ENCODE measurements at regions not wholly inside any gene's neighbourhood (a gene's known extent, or its start where the extent isn't known, plus 50 kb on each side); places are given as distances from the start of the nearest gene placed in this dataset.
"Not testable (repeated sequence)": the region's sequence is repeated elsewhere in the genome, so short reads cannot be mapped to it uniquely, and the experiment has no call there.

- DNase-seq (ENCODE audit: low spot score): peak; percentile 23
Observed at GRCh38 chr4:77220828-77221613, 64.0 kb downstream of the CCNG2 start.

DNA sequence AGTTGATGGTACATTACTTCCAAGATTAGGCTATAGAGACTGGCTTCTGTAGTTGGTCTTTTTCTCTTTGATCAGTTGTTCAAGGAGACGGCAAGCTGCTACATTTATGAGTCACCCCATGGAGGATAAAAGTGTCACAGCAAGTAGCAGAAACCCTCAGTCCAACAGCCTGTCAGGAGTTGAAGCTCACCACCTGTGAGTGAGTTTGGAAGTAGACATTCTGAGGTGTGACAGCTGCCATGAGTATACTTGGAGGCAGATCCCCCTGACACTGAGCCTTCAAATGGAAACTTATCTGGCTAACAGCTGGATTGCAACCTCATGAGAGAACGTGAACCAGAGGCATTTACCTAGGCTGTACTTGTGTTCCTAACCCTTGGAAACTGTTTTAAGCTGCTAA, 68.0 kb downstream of the CCNG2 start:
- no peak for DNase-seq (ENCODE audit: low spot score)

DNA sequence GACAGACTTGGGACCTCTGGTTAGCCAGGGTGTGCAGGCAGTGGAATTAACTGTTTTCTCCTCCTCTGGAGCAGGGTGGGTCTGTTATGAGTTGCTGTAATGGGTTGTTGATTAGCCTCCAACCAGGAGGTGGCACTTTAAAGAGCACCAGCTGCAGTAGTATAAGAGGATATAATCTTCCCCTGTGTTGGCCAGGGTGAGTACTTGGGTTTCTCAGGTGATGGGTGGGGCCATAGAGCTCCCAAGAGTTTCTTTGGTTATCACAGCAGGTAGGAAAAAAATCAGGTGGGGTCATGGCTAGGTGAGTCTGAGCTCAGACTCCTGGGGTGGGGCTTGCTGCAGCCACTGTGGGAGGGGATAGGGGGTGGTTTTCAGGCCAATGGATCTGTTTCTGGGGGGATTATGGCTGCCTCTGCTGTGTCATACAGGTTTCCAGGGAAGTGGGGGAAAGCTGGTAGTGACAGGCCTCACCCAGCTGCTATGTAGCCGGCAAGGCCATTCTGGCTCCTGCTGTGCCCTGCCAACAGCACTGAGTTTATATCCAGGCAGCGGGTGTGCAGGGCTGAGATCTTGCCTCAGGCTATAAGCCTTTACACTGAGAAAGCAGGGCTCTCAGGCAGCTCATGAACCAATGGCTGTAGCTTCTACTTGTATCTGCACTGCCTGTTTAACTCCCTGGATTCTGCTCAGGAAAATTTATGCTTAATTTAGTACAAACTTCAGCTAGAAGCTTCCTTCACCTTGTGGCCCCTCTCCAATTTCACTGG, 70.1 kb downstream of the CCNG2 start:
- no peak for DNase-seq (ENCODE audit: low spot score)

GRCh38 chr4:77229433-77229832, 72.4 kb downstream of the CCNG2 start:
- no peak for DNase-seq (ENCODE audit: low spot score)

- no peak for DNase-seq (ENCODE audit: low spot score)
Observed at GRCh38 chr4:77232653-77233052, 75.6 kb downstream of the CCNG2 start.

GRCh38 chr4:77235289-77235854, 78.4 kb downstream of the CCNG2 start:
- DNase-seq (ENCODE audit: low spot score): no peak

DNA sequence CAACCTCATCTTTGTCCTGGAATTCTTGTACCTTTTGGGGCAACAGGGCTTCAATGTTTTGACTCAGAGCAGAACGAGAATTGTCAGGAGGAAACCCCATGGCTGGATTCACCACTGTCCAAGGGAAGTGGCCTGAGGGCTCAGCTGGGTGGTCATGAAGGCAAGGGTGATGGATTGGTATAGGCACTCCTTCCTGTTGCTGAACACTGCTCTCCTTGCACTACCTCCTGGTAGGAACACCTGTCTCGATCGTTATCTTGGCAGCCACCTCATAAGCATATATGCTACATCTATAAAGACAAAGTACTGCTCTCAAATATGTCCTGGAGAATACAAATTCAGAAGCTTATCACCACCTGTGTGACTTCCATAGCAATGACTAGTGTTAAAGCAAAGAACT, 79.8 kb downstream of the CCNG2 start:
- no peak for DNase-seq (ENCODE audit: low spot score)

- peak; percentile 83 for DNase-seq (ENCODE audit: low spot score)
Observed at GRCh38 chr4:77240469-77241066, 83.6 kb downstream of the CCNG2 start.

GRCh38 chr4:77248805-77249204, 91.8 kb downstream of the CCNG2 start:
- no peak for DNase-seq (ENCODE audit: low spot score)

DNA sequence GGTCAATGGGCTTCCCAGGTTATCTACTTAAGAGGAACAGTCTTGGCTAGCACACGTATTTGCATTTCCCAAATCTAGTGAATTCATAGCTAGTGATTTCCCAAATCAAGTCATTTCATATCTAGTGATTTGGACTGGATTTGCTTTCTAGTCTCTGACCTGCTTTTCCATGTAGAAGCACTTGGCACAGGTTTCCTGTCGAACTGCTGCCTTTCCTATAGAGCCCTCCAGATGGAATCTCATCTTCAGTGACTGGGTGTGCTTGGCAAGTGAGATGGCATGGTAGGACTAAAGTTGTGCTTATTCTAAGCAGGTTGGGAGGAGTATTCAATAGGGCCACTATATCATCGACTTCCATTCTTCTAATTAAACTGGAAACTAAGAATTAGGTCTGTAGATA, 94.7 kb downstream of the CCNG2 start:
- DNase-seq (ENCODE audit: low spot score): no peak

GRCh38 chr4:77263247-77263646, 106.2 kb downstream of the CCNG2 start:
- no peak for DNase-seq (ENCODE audit: low spot score)

GRCh38 chr4:77263976-77264375, 107.0 kb downstream of the CCNG2 start:
- DNase-seq (ENCODE audit: low spot score): not testable (repeated sequence)

DNA sequence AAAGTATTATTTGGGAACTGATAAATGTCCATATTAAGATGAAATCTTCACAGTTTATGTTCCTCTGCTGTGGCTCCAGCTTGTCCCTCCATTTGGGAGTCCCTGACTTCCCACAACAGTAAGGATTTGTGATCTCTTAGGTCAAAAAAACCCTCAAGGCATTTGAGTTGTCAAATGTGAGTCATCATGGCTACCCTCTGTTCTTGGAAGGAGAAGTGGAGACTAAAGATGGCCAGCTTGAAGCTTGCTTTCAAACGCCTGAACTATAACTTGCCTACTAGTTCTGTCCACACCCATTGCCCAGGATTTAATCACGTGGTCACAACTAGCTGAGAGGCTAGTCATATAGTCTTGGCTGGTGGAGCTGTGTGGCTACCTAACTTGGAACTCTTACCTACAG, 107.8 kb downstream of the CCNG2 start:
- DNase-seq (ENCODE audit: low spot score): no peak

- no peak for DNase-seq (ENCODE audit: low spot score)
Observed at GRCh38 chr4:77268108-77268507, 111.1 kb downstream of the CCNG2 start.

GRCh38 chr4:77269505-77269904, 112.5 kb downstream of the CCNG2 start:
- DNase-seq (ENCODE audit: low spot score): no peak

- no peak for DNase-seq (ENCODE audit: low spot score)
Observed at GRCh38 chr4:77273412-77273811, 116.4 kb downstream of the CCNG2 start.

DNA sequence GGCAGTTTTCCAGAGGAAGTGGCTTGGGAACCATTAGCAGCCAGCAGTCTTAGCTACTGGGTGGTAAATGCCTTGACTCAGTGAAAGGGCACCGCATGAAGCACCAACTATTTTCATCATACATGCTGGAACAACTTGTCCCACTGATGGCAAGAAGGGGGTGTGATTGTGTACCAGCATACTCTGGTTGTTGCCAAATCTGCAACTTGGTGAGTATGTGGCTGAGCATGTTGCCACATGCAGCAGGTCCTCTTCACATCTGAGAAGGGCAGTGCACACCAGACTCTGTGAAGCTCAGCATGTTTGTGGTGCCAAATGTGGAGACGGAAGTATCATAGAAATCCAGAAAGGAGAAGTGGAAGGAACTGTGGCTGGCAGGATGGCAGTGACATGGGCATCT, 122.1 kb downstream of the CCNG2 start:
- DNase-seq (ENCODE audit: low spot score): not testable (repeated sequence)

DNA sequence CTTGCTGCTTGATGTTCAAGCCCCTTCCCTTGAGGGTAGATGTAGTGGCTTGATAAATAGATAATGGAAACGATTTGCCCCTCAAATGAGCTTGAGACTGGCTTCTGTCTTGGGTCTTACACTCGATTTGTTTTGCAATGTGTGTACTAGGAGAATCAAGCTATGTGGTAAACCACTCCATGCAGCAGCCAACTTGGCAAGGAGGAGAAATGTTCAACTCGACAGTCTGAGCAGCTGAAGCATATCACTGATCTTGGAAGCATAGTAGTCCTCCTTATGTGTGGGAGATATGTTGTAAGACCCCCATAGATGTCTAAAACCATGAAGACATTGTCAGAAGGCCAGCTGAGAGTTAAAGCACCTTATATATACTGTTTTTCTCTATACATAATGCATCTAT, 125.3 kb downstream of the CCNG2 start:
- DNase-seq (ENCODE audit: low spot score): no peak

DNA sequence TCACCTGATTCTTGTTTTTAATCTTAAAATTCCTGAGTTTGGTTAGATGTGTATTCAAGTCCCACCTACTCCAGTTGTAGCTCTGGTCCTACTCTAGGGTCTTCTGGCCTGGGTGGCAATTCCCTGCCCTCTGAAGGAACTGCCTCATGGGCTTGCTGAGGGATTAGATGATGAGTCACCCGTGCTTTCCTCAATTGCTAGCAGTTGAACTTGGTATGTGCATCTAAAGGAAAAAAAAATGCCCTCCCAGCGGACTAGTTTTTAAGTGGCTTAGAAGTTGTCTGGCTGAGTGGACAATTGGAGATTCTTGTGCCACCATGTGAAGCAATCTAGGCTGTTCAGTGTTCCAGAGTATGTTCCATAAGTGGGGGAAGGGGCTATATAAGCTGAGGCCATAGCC, 127.0 kb downstream of the CCNG2 start:
- no peak for DNase-seq (ENCODE audit: low spot score)

GRCh38 chr4:77286906-77287305, 129.9 kb downstream of the CCNG2 start:
- no peak for DNase-seq (ENCODE audit: low spot score)

DNA sequence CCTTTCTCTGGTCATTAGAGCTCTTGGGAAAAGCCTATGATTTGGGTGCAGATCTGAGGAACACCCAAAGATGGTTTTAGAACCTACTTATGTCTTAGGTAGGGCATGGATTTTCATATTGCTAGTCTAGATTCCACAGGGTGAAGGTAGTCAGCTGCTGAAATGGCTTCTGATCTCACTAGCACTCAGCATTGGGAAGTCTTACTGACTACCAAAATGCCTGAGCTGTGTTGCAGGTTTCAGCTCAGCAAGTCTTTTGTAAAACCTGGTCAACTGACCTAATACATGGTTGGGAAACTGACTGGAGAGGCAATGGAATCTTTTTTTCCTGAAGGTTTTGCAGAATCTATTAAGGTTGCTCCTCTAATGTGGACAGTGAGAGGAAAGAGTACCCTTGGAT, 136.4 kb downstream of the CCNG2 start:
- DNase-seq (ENCODE audit: low spot score): no peak

- DNase-seq (ENCODE audit: low spot score): not testable (repeated sequence)
Observed at GRCh38 chr4:77300996-77301395, 144.0 kb downstream of the CCNG2 start.

GRCh38 chr4:77305766-77306165, 148.8 kb downstream of the CCNG2 start:
- DNase-seq (ENCODE audit: low spot score): no peak

Data from AG08395 (cell line).